GM18505 (cell line): ENCODE measurements at regions not wholly inside any gene's neighbourhood (a gene's known extent, or its start where the extent isn't known, plus 50 kb on each side); places are given as distances from the start of the nearest gene placed in this dataset.
"Not testable (repeated sequence)": the region's sequence is repeated elsewhere in the genome, so short reads cannot be mapped to it uniquely, and the experiment has no call there.

Source experiments
- ATAC-seq: cut with Tn5 transposase; IDR thresholded peaks from one replicate; pipeline ENCODE4 v1.9.1; 2021; ENCODE audit not compliant: unreplicated experiment
- POLR2A ChIP-seq: IDR thresholded peaks from 4 replicates; pipeline ENCODE4 v1.6.1; 2011; ENCODE audit warnings: borderline replicate concordance; ENCODE audit not compliant: insufficient read depth, insufficient read length; ENCODE audit errors: extremely low read depth

DNA sequence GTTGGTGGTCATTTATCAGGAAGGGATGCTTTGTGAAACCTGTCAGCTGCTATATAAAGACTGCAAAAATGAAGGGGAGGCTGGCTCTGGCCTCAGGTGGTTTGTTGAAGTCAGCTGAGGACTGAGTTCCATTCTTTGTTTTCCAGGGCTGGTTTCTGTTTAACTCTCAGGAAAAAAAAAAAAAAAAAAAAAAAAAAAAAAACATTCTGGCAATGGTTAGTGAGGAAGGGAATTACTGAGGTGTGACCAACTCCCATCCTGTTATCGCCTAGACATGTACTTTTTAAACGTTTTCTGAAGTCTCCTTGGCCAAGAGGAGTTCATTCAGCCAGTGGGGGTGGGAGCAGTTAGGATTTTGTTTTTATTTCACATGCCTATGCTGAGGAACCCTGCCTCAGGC, 316.3 kb downstream of the OXSM start:
- no peak for TF ChIP-seq POLR2A
- ATAC-seq: no peak

GRCh38 chr3:26108846-26109489, 319.1 kb downstream of the OXSM start:
- TF ChIP-seq POLR2A: no peak
- no peak for ATAC-seq

- no peak for TF ChIP-seq POLR2A
- no peak for ATAC-seq
Measured at GRCh38 chr3:26114851-26115250, 325.0 kb downstream of the OXSM start.

DNA sequence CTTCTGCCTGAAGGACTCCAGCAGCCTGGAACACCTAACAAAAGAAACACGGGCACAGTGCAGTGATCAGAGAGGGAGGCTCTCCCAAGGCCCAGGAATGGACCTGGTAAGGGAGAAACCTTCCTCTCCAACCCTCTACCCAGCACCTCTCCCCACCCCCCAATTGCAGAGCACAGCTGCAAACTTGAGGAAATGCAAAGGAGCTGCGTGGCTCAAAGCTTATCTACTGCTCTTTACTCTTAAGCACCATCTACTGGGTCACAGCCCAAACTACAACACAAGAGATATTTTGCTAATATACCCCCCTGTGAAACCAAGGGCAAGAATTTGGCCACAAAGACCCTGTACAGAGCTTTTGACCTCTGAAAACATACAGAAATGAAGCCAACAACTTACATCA, 328.3 kb downstream of the OXSM start:
- no peak for ATAC-seq
- no peak for TF ChIP-seq POLR2A

DNA sequence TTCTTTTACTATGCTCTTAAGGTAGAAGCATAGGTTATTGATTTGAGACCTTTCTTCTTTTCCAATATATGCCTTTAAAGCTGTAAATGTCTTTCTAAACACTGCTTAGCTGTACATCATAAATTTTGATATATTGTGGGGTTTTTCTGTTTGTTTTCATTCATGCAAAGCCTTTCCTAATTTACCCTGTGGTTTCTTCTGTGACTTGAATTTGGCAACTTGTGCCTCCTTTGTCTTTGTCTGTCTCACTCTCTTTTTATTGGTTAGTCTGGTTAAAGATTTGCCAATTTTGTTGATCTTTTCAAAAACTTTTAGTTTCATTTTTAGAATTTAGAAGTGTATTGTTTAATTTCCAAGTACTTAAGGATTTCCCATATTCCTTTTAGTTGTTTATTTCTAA, 343.1 kb downstream of the OXSM start:
- TF ChIP-seq POLR2A: no peak
- no peak for ATAC-seq

GRCh38 chr3:26141296-26141695, 351.4 kb downstream of the OXSM start:
- no peak for ATAC-seq
- TF ChIP-seq POLR2A: no peak

DNA sequence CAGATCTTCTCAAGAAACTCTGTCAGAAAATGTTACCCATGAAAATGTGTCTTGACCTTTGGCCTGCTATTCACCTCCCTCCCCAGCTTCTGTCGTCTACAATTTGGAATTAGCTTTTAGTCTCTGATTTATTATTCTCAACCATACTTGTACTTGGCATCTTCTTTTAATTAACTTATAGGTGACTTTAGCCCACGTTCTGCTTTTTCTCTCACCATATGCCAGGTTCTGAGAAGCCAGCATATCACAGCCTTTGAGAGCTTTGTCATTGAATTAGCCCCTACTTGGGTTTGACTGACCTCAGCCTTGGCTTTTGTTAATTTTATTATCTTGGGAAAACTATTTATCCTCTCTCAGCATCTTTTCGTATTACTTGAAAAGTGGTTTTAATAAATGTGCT, 355.9 kb downstream of the OXSM start:
- TF ChIP-seq POLR2A: no peak
- no peak for ATAC-seq

DNA sequence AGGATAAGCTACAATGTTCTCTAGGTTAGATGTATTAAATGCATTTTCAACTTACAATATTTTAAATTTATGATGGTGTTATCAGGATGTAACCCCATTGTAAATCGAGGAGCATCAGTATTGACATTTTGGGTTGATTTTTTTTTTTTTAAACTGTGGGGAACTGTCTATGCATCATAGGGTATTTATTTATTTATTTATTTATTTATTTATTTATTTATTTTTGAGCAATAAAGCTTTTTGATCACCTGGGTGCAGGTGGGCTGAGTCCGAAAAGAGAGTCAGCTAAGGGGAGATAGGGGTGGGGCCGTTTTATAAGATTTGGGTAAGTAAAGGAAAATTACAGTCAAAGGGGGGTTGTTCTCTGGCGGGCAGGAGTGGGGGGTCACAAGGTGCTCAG, 367.5 kb downstream of the OXSM start:
- not testable (repeated sequence) for ATAC-seq

- no peak for ATAC-seq
- TF ChIP-seq POLR2A: no peak
Measured at GRCh38 chr3:26171006-26171405, 381.1 kb downstream of the OXSM start.

DNA sequence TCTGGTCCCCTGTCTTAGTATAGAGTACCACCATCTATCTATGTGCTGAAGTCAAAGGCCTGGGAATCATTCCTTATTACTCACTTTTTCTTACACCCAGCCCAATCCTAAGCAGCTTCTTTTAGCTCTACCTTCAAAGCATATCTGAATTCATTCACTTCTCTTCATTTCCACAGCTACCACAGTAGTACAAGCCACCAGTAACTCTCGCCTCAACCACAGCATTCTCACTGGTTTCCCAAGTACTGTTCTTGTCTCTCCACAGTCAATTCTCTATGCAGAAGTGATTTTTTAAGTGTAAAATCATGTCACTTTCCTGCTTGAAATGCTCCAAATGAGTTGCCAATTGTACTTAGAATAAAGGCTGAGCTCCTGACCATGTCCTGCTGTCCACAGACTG, 401.7 kb downstream of the OXSM start:
- no peak for ATAC-seq
- no peak for TF ChIP-seq POLR2A

DNA sequence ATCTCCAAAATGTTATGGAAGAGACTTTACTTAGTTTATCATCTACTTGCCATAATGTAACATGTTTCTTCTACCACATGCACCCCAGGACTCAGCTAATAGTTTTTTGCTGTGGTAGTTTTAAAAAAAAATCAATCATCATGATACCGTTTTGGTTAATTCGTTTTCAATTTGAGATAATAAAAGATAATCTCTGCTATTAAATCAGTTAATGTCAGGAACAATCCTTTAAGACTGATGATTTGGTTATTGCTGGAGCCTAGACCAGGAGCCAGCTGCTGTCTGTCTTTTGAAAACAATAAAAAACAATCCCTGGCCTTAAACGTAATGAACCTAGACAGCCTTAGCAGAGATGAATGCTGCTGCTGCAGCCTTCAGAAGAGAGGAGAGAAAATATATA, 403.7 kb downstream of the OXSM start:
- no peak for TF ChIP-seq POLR2A
- no peak for ATAC-seq

DNA sequence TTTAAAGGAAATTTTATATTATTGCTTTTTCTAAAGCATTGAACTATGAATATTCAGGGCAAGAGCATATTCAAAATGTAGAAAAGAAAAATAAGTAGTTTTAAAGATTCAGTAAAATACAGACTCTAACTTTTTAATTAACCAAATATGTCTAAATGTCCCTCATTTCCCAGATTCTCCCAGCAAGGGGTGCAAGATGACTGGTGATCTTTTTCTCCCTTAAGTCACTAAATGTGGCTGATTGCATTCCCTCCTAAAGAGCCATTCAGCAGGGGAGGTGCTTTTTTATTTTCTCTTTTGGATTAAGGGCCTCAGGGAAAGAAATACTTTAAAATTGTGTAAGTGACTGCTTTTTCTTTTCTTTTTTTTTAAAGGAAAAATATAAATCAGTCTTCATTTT, 406.9 kb downstream of the OXSM start:
- ATAC-seq: no peak
- no peak for TF ChIP-seq POLR2A

- no peak for TF ChIP-seq POLR2A
- no peak for ATAC-seq
Measured at GRCh38 chr3:26198609-26199008, 408.7 kb downstream of the OXSM start.

DNA sequence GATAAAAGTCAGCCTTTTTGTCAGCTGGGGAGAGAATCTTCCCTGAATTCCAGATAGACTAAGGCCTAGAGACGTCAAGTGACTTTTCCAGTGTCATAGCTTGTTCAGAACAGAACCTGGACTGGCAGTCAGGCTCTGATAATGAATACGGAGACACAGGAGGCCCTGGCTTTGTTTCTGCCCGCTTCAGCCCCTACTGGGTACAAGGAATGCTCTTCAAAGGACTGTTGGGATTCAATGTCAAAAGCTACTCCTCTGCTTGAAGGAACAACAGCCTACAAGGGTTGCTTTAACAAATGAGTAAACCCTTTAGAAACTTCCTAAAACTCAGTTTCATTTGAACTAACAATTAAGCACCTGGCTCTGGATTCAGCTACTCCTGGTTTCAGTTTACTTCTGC, 412.3 kb downstream of the OXSM start:
- ATAC-seq: no peak
- no peak for TF ChIP-seq POLR2A

GRCh38 chr3:26205475-26205874, 415.6 kb downstream of the OXSM start:
- TF ChIP-seq POLR2A: no peak
- ATAC-seq: no peak
